NCI-H128 (cell line): ENCODE measurements at regions not wholly inside any gene's neighbourhood (a gene's known extent, or its start where the extent isn't known, plus 50 kb on each side); places are given as distances from the start of the nearest gene placed in this dataset.

Experiments used
- DNase-seq: peaks from one replicate; lab custom pipeline; 2025; ENCODE audit not compliant: unreplicated experiment; lab: John Stamatoyannopoulos, UW

- DNase-seq: no peak
These were observed 92.2 kb downstream of the TEX51 start for GRCh38 chr2:126990605-126991532.

- DNase-seq: no peak
These were observed 95.7 kb downstream of the TEX51 start for GRCh38 chr2:126994340-126994777.

DNA sequence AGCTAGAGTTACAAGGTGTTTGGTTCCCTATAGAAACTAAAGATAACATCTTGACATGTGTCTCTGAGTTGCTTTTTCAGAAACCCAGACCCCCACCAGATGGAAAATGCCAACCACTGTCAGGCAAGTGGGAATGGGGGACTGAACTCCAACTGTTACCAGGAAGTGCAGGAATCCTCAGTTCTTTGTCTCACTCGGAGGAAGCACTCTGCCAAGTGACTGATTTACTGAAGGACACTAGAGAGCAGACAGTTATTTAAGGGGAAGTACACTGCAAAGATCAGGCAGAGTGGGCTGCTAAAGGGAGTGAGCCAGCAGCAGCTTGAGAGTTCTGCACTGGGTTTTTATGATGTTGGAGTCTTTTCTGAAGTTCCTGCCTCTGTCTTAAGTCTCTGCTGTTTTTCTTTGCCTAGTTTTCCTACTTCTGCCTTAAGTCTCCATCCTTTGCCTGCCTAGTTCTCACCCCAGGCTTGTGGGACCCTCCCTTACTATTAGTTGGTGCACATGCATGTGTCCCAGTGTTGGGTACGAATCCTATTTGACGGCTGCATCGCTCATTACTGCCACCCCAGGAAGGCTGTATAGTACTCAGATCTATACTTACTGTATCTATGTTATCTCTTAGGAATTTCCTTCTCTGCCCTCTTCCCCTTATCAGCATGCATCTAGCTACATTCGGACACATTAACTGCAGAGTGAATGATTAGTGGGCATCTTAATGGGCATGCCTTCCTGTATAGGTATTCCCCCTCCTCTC is 97.1 kb downstream of the TEX51 start:
- no peak for DNase-seq

DNA sequence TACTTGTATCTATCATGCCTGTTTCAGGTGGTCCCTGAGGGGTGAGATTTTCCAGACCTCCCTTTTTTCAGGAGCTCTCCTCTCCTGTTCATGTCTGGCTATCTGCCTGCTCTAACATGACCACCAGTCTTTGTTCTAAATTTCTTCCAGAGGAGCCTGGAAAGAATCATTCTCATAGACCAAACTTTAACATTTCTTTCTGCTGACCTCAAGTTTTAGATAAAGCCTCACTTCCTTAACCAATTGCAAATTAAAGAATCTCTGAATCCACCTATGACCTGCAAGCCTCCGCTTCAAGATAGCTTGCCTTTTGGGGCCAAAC is 97.6 kb downstream of the TEX51 start:
- no peak for DNase-seq
